Body of pancreas (tissue), 4 donors: ENCODE measurements at regions not wholly inside any gene's neighbourhood (a gene's known extent, or its start where the extent isn't known, plus 50 kb on each side); places are given as distances from the start of the nearest gene placed in this dataset.

ENCODE experiments used
- ATAC-seq: fragments of 150-250 bp; one replicate; pipeline ENCODE4 v1.9.1; 2016
- DNase-seq, 4 donors: peaks; one replicate each; pipeline ENCODE4 v3.0.0-alpha.2; 2019
- H3K27ac ChIP-seq, 4 donors: fragments of 200-600 bp; sonication (generic); 1 replicate in 3 of 4; 2 replicates in 1 of 4; pipeline versions ENCODE4 v1.5.1 to v1.6.1; 2016 to 2019; ENCODE audit warnings: mild to moderate bottlenecking in 1 of 4, mixed read lengths in 1 of 4, moderate library complexity in 1 of 4
- H3K27me3 ChIP-seq, 2 donors: fragments of 200-600 bp; sonication (generic); one replicate each; pipeline ENCODE4 v1.6.0; 2016; ENCODE audit warnings: mild to moderate bottlenecking in 1 of 2
- H3K36me3 ChIP-seq, 2 donors: fragments of 200-600 bp; sonication (generic); replicated peaks in 1 of 2; 2 replicates each; pipeline ENCODE4 v1.5.1; 2016; ENCODE audit warnings: low read depth in 2 of 2; ENCODE audit not compliant: insufficient read depth in 1 of 2
- H3K4me1 ChIP-seq: fragments of 200-600 bp; sonication (generic); one replicate; pipeline ENCODE4 v1.6.0; 2016
- H3K4me3 ChIP-seq, 2 donors: fragments of 200-600 bp; sonication (generic); 1 replicate in 1 of 2; 2 replicates in 1 of 2; pipeline ENCODE4 v1.5.1; 2016 to 2019
- H3K9me3 ChIP-seq, 3 donors: fragments of 200-600 bp; sonication (generic); 1 replicate in 2 of 3; 2 replicates in 1 of 3; pipeline ENCODE4 v1.5.1; 2016
- POLR2A ChIP-seq, 3 donors: fragments of 450-650 bp; IDR thresholded peaks; one replicate each; pipeline ENCODE4 v1.6.1; 2016; ENCODE audit warnings: antibody characterized with exemption in 3 of 3, mild to moderate bottlenecking in 2 of 3
- WGBS, 2 donors: methylation state at CpG; one replicate each; pipeline ENCODE4 v1.1.5; 2017; 5-methylcytosine and 5-hydroxymethylcytosine counted together
- intact Hi-C: fragments of 100-400 bp; cut with DNase I; formaldehyde crosslinking; loops from one replicate; pipeline ENCODE4 v1.15.1; 2023
- TF ChIP-seq, protein P1 (sequence below), 7 experiments: fragments of 450-650 bp in 4 of 7; fragments of 200-600 bp in 3 of 7; sonication (generic) in 3 of 7; IDR thresholded peaks; one replicate each; pipeline ENCODE4 v1.5.1; 2016 to 2019; ENCODE audit warnings: antibody characterized with exemption in 7 of 7

DNA sequence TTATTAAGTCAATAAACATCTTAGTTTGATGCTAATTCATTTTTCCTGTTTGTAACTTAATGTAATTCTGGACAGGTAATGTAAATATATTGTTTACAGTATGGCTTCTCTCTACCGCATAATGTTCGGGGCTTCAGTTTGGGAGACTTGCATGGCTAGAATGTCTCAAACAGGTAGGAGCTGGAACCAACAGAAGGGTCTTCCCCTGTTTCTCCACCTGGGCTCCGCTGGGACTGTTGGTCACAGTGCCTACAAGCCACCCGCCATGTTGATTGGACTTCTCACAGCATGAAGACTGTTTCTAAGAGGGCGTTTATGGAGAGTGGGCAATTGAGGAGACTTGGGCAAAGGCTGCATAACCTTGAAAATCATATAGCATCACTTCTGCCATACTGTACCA lies 148.6 kb downstream of the UFM1 start:
- DNase-seq (no peak), ATAC-seq (no peak)
- Histone ChIP-seq H3K4me3 (no peak overlapping the region), H3K27me3 (no peaks in the 10 kb centered on the region), H3K36me3 (no peaks in the 10 kb centered on the region), H3K27ac (no peak overlapping the region), H3K9me3 (peaks cover 0 to 4% (median 0%) of the 10 kb centered on the region in 3 donors), H3K4me1 (no peaks in the 10 kb centered on the region)
- 82 to 87% methylated on average over 5 of the region's 5 CpGs for WGBS, 2 donors
- TF ChIP-seq, protein P1, sequence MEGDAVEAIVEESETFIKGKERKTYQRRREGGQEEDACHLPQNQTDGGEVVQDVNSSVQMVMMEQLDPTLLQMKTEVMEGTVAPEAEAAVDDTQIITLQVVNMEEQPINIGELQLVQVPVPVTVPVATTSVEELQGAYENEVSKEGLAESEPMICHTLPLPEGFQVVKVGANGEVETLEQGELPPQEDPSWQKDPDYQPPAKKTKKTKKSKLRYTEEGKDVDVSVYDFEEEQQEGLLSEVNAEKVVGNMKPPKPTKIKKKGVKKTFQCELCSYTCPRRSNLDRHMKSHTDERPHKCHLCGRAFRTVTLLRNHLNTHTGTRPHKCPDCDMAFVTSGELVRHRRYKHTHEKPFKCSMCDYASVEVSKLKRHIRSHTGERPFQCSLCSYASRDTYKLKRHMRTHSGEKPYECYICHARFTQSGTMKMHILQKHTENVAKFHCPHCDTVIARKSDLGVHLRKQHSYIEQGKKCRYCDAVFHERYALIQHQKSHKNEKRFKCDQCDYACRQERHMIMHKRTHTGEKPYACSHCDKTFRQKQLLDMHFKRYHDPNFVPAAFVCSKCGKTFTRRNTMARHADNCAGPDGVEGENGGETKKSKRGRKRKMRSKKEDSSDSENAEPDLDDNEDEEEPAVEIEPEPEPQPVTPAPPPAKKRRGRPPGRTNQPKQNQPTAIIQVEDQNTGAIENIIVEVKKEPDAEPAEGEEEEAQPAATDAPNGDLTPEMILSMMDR (IDR thresholded peaks at IDR 0.05) = no peak
- no peak for TF ChIP-seq POLR2A (IDR thresholded peaks at IDR 0.05)
- intact Hi-C loops = no loop called here

DNA sequence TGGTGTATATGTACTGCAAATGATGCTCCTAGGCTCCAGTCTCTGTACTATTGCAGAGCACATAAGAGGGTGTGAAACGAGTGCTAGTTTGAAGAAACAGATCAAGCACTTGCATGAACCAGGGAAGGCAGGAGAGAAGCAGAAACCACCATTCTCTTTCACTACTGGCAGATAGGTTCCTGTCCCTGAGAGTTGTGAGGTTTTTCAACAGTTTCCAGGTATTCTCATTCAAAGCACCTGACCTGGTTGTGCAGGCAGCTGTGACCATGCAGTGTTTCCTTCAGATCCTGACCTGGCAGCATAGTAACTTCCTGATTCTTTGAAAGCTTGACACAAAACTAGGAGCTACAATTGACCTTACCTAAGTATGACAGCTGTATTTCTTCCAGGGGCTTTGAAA lies 164.9 kb downstream of the UFM1 start:
- Histone ChIP-seq H3K9me3 (no peaks in the 10 kb centered on the region), H3K27ac (no peak overlapping the region), H3K27me3 (no peaks in the 10 kb centered on the region), H3K36me3 (no peaks in the 10 kb centered on the region), H3K4me1 (no peaks in the 10 kb centered on the region), H3K4me3 (no peak overlapping the region)
- 56 to 58% methylated on average over 1 of the region's 1 CpG for WGBS, 2 donors
- intact Hi-C loops = no loop called here
- DNase-seq = no peak
- TF ChIP-seq POLR2A (IDR thresholded peaks at IDR 0.05) = no peak
- TF ChIP-seq, protein P1 (IDR thresholded peaks at IDR 0.05) = no peak
- ATAC-seq = no peak

DNA sequence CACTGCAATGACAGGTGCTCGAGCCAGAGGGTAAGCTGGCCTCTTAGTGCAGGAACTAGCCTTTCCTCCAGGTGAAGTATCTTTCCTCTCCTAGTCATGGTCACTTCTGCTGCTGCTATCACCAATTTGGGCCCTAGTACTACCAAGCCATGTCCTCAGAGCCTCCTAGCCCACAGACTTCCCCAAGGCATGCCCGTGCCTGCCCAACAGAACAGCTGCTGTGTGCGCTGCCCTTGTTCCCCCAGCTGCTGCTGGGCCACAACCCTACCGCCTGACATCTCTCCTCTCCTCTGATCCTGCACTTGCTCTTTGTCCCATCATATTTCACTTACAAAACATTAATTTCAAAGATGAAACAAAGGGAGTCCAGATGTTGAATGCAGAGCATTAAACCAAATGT lies 168.5 kb upstream of the FREM2 start:
- H3K36me3 ChIP-seq = no peaks in the 10 kb centered on the region
- no peak for DNase-seq
- TF ChIP-seq, protein P1 (IDR thresholded peaks at IDR 0.05) = no peak
- no peak for TF ChIP-seq POLR2A (IDR thresholded peaks at IDR 0.05)
- no peaks in the 10 kb centered on the region for H3K4me1 ChIP-seq
- WGBS, 2 donors = 74 to 85% methylated on average over 4 of the region's 4 CpGs
- H3K27ac ChIP-seq = no peak overlapping the region
- no peaks in the 10 kb centered on the region for H3K27me3 ChIP-seq
- no peaks in the 10 kb centered on the region for H3K9me3 ChIP-seq
- intact Hi-C loops = no loop called here
- H3K4me3 ChIP-seq = no peak overlapping the region
- no peak for ATAC-seq

DNA sequence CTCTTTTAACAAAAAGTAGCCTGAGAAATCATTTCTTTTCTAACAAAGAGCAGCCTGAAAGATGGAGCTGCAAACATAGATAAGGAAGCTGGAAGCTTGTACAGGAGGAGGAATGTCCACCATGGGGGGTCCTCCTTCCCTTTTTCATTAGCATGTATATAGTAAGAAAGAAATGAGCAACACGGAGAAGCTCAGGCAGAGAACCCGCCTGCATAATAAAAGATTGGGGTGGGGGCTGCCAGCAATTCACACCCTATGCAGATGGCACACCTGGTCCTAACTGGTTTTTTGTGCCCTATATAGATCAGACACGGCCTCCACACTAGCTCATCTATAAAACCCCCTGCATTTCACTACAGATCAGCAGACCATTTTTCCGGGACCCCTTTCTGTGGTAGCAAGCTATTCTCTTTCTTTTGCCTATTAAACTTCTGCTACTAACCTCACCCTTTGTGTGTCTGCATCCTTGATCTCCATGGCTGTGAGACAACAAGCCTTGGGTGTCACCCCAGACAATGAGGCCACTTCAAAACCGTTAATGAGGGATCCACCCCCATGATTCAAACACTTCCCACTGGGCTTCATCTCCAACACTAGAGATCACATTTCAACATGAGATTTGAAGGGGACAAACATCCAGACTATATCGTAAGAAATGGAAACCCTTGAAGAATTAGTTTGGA lies 167.5 kb upstream of the FREM2 start:
- Histone ChIP-seq H3K27me3 (no peaks in the 10 kb centered on the region), H3K36me3 (no peaks in the 10 kb centered on the region), H3K27ac (no peak overlapping the region), H3K4me3 (no peak overlapping the region), H3K4me1 (no peaks in the 10 kb centered on the region), H3K9me3 (no peaks in the 10 kb centered on the region)
- no peak for TF ChIP-seq POLR2A (IDR thresholded peaks at IDR 0.05)
- intact Hi-C loops = no loop called here
- ATAC-seq = no peak
- WGBS, 2 donors = 68% methylated on average over 6 of the region's 6 CpGs
- DNase-seq = no peak

DNA sequence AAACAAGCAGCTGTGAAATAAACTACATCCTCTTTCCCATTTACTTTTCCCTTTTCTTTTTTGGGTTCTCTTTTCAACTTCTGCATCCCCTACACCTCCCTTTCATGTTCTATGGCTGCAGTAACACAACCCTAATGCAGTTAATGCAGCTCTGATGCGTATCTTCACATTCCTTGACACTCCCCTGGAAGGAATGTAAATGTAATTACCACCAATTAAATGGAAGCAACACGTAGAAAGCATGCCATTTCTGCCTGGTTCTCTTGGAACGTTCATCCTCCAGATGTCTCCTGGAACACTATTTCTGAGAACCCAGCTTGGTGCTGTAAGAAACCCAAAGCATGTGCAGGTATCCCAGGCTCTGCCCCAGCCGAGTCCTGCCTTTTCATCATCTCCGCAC lies 166.8 kb upstream of the FREM2 start:
- Histone ChIP-seq H3K27me3 (no peaks in the 10 kb centered on the region), H3K36me3 (no peaks in the 10 kb centered on the region), H3K9me3 (no peaks in the 10 kb centered on the region), H3K27ac (no peak overlapping the region), H3K4me3 (no peak overlapping the region), H3K4me1 (no peaks in the 10 kb centered on the region)
- intact Hi-C loops = no loop called here
- TF ChIP-seq POLR2A (IDR thresholded peaks at IDR 0.05) = no peak
- TF ChIP-seq, protein P1 (IDR thresholded peaks at IDR 0.05) = no peak
- DNase-seq = no peak
- WGBS, 2 donors = 67 to 77% methylated on average over 5 of the region's 5 CpGs
- ATAC-seq = no peak
